ENCODE measurements at regions not wholly inside any gene's neighbourhood (a gene's known extent, or its start where the extent isn't known, plus 50 kb on each side); places are given as distances from the start of the nearest gene placed in this dataset.

- ChIA-PET RAD21 (ENCODE audit: low non-redundant PET in 1 of 2, low total read pairs in 2 of 2, uncharacterized antibody in 2 of 2, unreplicated experiment in 2 of 2) (no interaction called here), POLR2A (no interaction called here)
- DNase-seq (ENCODE audit: low read depth, low spot score), result no peak
These were observed 144.2 kb downstream of the PCSK1 start for GRCh38 chr5:96288845-96289185.

More at GRCh38 chr5:96288845-96289185, 144.2 kb downstream of the PCSK1 start:
- Histone ChIP-seq H3K36me3 (ENCODE audit: control insufficient read depth in 1 of 2, insufficient read depth in 2 of 2, low read length in 2 of 2) (no peaks in the 10 kb centered on the region), H3K79me2 (ENCODE audit: insufficient read depth, low read length) (no peaks in the 10 kb centered on the region), H4K20me1 (ENCODE audit: insufficient read depth) (no peaks in the 10 kb centered on the region), H3K9me2 (ENCODE audit: insufficient read depth) (no peaks in the 10 kb centered on the region), H3K4me3 (replicated peaks in 1 of 2; ENCODE audit: low read depth in 1 of 2, low read length in 2 of 2) (no peak overlapping the region), H3K4me1 (ENCODE audit: control insufficient read depth in 1 of 2, insufficient read depth in 2 of 2, low read length in 2 of 2) (no peaks in the 10 kb centered on the region), H3K27me3 (ENCODE audit: insufficient read depth, low read length) (no peaks in the 10 kb centered on the region), H3K9ac (ENCODE audit: low read length) (no peak overlapping the region), H3K9me3 (ENCODE audit: control insufficient read depth in 1 of 2, insufficient read depth in 1 of 2, low read depth in 1 of 2, low read length in 2 of 2) (no peaks in the 10 kb centered on the region), H3K27ac (ENCODE audit: low read depth, low read length) (no peak overlapping the region), H3K4me2 (ENCODE audit: low read length) (no peak overlapping the region), H2AFZ (ENCODE audit: low read depth, low read length, poor library complexity, severe bottlenecking) (no peak overlapping the region)
- BruUV-seq (replicated peaks), result no TSS peak
- CTCF ChIA-PET, result no interaction called here
- intact Hi-C loops (cut with micrococcal nuclease), result no loop called here
- TF ChIP-seq ZNF274 (IDR thresholded peaks at IDR 0.05; ENCODE audit: low read depth, low read length) (no peak), CEBPB (IDR thresholded peaks at IDR 0.05; ENCODE audit: low read depth) (no peak), RAD21 (IDR thresholded peaks at IDR 0.05; ENCODE audit: low read depth) (no peak), CBX3 (IDR thresholded peaks at IDR 0.05; ENCODE audit: low read depth) (no peak), ATF3 (IDR thresholded peaks at IDR 0.05) (no peak), TCF7L2 (IDR thresholded peaks at IDR 0.05; ENCODE audit: borderline replicate concordance, extremely low read depth, insufficient read depth, insufficient read length) (no peak), REST (IDR thresholded peaks at IDR 0.05; ENCODE audit: low read depth) (no peak), ZFX (IDR thresholded peaks at IDR 0.05) (no peak), SP1 (IDR thresholded peaks at IDR 0.05; ENCODE audit: low read depth) (no peak), CTCF (IDR thresholded peaks at IDR 0.05 in 2 of 3, conservative IDR thresholded peaks at IDR 0.05 in 1 of 3; ENCODE audit: borderline replicate concordance in 1 of 3, insufficient read depth in 1 of 3, low read depth in 2 of 3, low read length in 2 of 3) (no peak)
- no peak for ATAC-seq

Measured in HCT116 (cell line).